CD4-positive, alpha-beta memory T cell (primary cell): ENCODE measurements at regions not wholly inside any gene's neighbourhood (a gene's known extent, or its start where the extent isn't known, plus 50 kb on each side); places are given as distances from the start of the nearest gene placed in this dataset.
"Not testable (repeated sequence)": the region's sequence is repeated elsewhere in the genome, so short reads cannot be mapped to it uniquely, and the experiment has no call there.

Source experiments
- CTCF ChIA-PET: fragments of 350-600 bp; sonication (Branson Sonifier 250); formaldehyde crosslinking; loops from one replicate; lab custom pipeline; 2021; ENCODE audit warnings: inconsistent platforms; ENCODE audit not compliant: partially characterized antibody; lab: Charles Lee
- POLR2A ChIA-PET: fragments of 350-600 bp; sonication (Branson Sonifier 250); formaldehyde crosslinking; loops from one replicate; lab custom pipeline; 2021; ENCODE audit not compliant: partially characterized antibody; lab: Charles Lee
- DNase-seq, 5 donors: peaks; one replicate each; pipeline versions ENCODE4 v3.0.0 to v3.0.0-alpha.2; 2020 to 2022; ENCODE audit warnings: mixed read lengths in 1 of 5
- H3K27ac ChIP-seq: one replicate; pipeline ENCODE4 v1.7.0; 2013; ENCODE audit warnings: low read depth, low read length
- H3K27me3 ChIP-seq: 2 replicates; pipeline ENCODE4 v1.7.0; 2013; ENCODE audit warnings: mild to moderate bottlenecking, low read length, moderate library complexity; ENCODE audit not compliant: insufficient read depth
- H3K36me3 ChIP-seq: 2 replicates; pipeline ENCODE4 v1.7.0; 2013; ENCODE audit warnings: mild to moderate bottlenecking, low read length, moderate library complexity; ENCODE audit not compliant: insufficient read depth
- H3K4me1 ChIP-seq: 2 replicates; pipeline ENCODE4 v1.7.0; 2013; ENCODE audit warnings: mild to moderate bottlenecking, low read length, moderate library complexity; ENCODE audit not compliant: insufficient read depth
- H3K4me3 ChIP-seq, 2 donors: one replicate each; pipeline ENCODE4 v1.7.0; 2013; ENCODE audit warnings: low read length in 2 of 2, mild to moderate bottlenecking in 1 of 2
- H3K9me3 ChIP-seq, 2 donors: one replicate each; pipeline ENCODE4 v1.7.0; 2013; ENCODE audit warnings: low read length in 2 of 2, control low read depth in 1 of 2; ENCODE audit not compliant: control insufficient read depth in 1 of 2
- H3K27ac Mint-ChIP-seq, 7 donors: one replicate each; pipeline ENCODE4 v1.8.0; 2020 to 2021; ENCODE audit warnings: mixed read lengths in 7 of 7, mild to moderate bottlenecking in 6 of 7, inconsistent platforms in 3 of 7, moderate library complexity in 3 of 7
- H3K27me3 Mint-ChIP-seq, 2 donors: one replicate each; pipeline ENCODE4 v1.8.0; 2020 to 2021; ENCODE audit warnings: mixed read lengths in 2 of 2
- H3K36me3 Mint-ChIP-seq, 2 donors: one replicate each; pipeline ENCODE4 v1.8.0; 2020 to 2021; ENCODE audit warnings: mixed read lengths in 2 of 2, inconsistent platforms in 1 of 2, mild to moderate bottlenecking in 1 of 2
- H3K4me1 Mint-ChIP-seq, 4 donors: one replicate each; pipeline ENCODE4 v1.8.0; 2020 to 2021; ENCODE audit warnings: mixed read lengths in 4 of 4, mild to moderate bottlenecking in 1 of 4
- H3K4me3 Mint-ChIP-seq, 8 donors: one replicate each; pipeline ENCODE4 v1.8.0; 2020 to 2021; ENCODE audit warnings: mixed read lengths in 8 of 8, mild to moderate bottlenecking in 7 of 8, moderate library complexity in 6 of 8, inconsistent platforms in 3 of 8
- H3K9me3 Mint-ChIP-seq, 8 donors: one replicate each; pipeline ENCODE4 v1.8.0; 2020 to 2021; ENCODE audit warnings: mixed read lengths in 8 of 8, mild to moderate bottlenecking in 5 of 8, inconsistent platforms in 3 of 8, moderate library complexity in 1 of 8
- intact Hi-C: fragments of 100-400 bp; cut with micrococcal nuclease; formaldehyde crosslinking; loops from one replicate; pipeline ENCODE4 v1.15.1; 2023

- no peak for DNase-seq
- H3K27ac ChIP-seq = no peak overlapping the region
- CTCF ChIA-PET = no interaction called here
- H3K4me3 Mint-ChIP-seq = no peak overlapping the region
- no peak overlapping the region for H3K27ac Mint-ChIP-seq
- H3K4me1 Mint-ChIP-seq = no peaks in the 10 kb centered on the region
- no peaks in the 10 kb centered on the region for H3K36me3 Mint-ChIP-seq
- H3K9me3 ChIP-seq = no peaks in the 10 kb centered on the region
- H3K9me3 Mint-ChIP-seq = peaks cover 0 to 1% (median 0%) of the 10 kb centered on the region in 8 donors
- no peaks in the 10 kb centered on the region for H3K27me3 ChIP-seq
- H3K4me3 ChIP-seq = no peak overlapping the region
- H3K36me3 ChIP-seq = no peaks in the 10 kb centered on the region
- POLR2A ChIA-PET = no interaction called here
- intact Hi-C loops = no loop called here
- no peaks in the 10 kb centered on the region for H3K27me3 Mint-ChIP-seq
- H3K4me1 ChIP-seq = no peaks in the 10 kb centered on the region
Measured at GRCh38 chr10:90288391-90288933, 569.4 kb downstream of the HTR7 start.

- no peaks in the 10 kb centered on the region for H3K36me3 ChIP-seq
- H3K36me3 Mint-ChIP-seq = no peaks in the 10 kb centered on the region
- H3K4me1 ChIP-seq = no peaks in the 10 kb centered on the region
- DNase-seq = no peak
- no peak overlapping the region for H3K4me3 ChIP-seq
- POLR2A ChIA-PET = no interaction called here
- H3K9me3 Mint-ChIP-seq = peaks cover 0 to 1% (median 0%) of the 10 kb centered on the region in 8 donors
- CTCF ChIA-PET = no interaction called here
- no peaks in the 10 kb centered on the region for H3K4me1 Mint-ChIP-seq
- no peaks in the 10 kb centered on the region for H3K9me3 ChIP-seq
- no peak overlapping the region for H3K27ac Mint-ChIP-seq
- H3K27ac ChIP-seq = no peak overlapping the region
- H3K27me3 ChIP-seq = no peaks in the 10 kb centered on the region
- intact Hi-C loops = no loop called here
- H3K4me3 Mint-ChIP-seq = no peak overlapping the region
- no peaks in the 10 kb centered on the region for H3K27me3 Mint-ChIP-seq
Measured at GRCh38 chr10:90289037-90289436, 568.8 kb downstream of the HTR7 start.

DNA sequence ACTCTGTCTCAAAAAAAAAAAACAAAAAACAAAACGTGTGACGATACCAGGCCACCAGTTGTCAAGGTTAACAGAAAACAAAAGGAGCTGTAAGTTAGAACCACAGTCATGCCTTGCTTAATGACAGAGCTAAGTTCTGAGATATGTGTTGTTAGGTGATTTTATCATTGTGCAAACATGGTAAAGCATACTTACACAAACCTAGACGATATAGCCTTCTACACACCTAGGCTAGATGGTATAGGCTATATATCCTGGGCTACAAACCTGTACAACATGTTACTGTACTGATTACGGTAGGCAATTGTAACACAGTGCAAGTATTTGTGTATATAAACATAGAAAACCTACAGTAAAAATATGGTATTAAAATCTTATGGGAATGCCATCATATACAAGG lies 564.2 kb downstream of the HTR7 start:
- Histone ChIP-seq H3K4me3 (no peak overlapping the region), H3K36me3 (no peaks in the 10 kb centered on the region), H3K9me3 (no peaks in the 10 kb centered on the region), H3K4me1 (no peaks in the 10 kb centered on the region), H3K27ac (no peak overlapping the region), H3K27me3 (no peaks in the 10 kb centered on the region)
- no peaks in the 10 kb centered on the region for H3K4me1 Mint-ChIP-seq
- intact Hi-C loops = no loop called here
- H3K9me3 Mint-ChIP-seq = peaks cover 0 to 3% (median 0%) of the 10 kb centered on the region in 8 donors
- ChIA-PET CTCF (no interaction called here), POLR2A (no interaction called here)
- H3K36me3 Mint-ChIP-seq = no peaks in the 10 kb centered on the region
- no peaks in the 10 kb centered on the region for H3K27me3 Mint-ChIP-seq
- H3K27ac Mint-ChIP-seq = no peak overlapping the region
- no peak for DNase-seq
- H3K4me3 Mint-ChIP-seq = no peak overlapping the region

DNA sequence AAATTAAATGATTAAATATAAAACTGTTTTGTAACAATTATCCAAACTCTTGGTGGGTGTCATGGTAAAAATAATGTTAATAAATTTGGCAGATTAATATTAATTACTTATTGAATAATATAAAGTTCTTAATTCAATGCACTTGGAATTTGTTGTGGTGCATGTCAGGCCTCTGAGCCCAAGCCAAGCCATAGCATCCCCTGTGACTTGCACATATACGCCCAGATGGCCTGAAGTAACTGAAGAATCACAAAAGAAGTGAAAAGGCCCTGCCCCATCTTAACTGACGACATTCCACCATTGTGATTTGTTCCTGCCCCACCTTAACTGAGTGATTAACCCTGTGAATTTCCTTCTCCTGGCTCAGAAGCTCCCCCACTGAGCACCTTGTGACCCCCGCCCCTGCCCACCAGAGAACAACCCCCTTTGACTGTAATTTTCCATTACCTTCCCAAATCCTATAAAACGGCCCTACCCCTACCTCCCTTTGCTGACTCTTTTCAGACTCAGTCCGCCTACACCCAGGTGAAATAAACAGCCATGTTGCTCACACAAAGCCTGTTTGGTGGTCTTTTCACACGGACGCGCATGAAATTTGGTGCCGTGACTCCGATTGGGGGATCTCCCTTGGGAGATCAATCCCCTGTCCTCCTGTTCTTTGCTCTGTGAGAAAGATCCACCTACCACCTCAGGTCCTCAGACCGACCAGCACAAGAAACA lies 562.9 kb downstream of the HTR7 start:
- H3K36me3 ChIP-seq, DNase-seq, H3K4me1 Mint-ChIP-seq, H3K36me3 Mint-ChIP-seq, CTCF ChIA-PET, H3K27me3 ChIP-seq, H3K9me3 ChIP-seq, H3K4me1 ChIP-seq, H3K4me3 Mint-ChIP-seq, H3K4me3 ChIP-seq, H3K27ac Mint-ChIP-seq, H3K27me3 Mint-ChIP-seq, POLR2A ChIA-PET, H3K9me3 Mint-ChIP-seq, H3K27ac ChIP-seq, intact Hi-C loops: not testable (repeated sequence)

DNA sequence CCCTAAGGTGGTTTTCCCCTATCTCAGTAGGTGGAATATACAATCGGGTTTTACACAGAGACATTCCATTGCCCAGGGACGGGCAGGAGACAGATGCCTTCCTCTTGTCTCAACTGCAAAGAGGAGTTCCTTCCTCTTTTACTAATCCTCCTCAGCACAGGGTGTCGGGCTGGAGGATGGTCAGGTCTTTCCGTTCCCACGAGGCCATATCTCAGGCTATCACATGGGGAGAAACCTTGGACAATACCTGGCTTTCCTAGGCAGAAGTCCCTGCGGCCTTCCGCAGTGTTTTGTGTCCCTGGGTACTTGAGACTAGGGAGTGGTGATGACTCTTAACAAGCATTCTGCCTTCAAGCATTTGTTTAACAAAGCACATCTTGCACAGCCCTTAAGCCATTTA lies 555.8 kb downstream of the HTR7 start:
- DNase-seq, H3K4me1 ChIP-seq, intact Hi-C loops, H3K4me1 Mint-ChIP-seq, H3K9me3 ChIP-seq, H3K27me3 Mint-ChIP-seq, H3K4me3 ChIP-seq, H3K27me3 ChIP-seq, H3K36me3 Mint-ChIP-seq, CTCF ChIA-PET, H3K36me3 ChIP-seq, POLR2A ChIA-PET, H3K27ac ChIP-seq, H3K4me3 Mint-ChIP-seq, H3K9me3 Mint-ChIP-seq, H3K27ac Mint-ChIP-seq: not testable (repeated sequence)

- Mint-ChIP-seq H3K27me3 (peaks cover 0 to 2% of the 10 kb centered on the region in 2 donors), H3K4me3 (no peak overlapping the region), H3K27ac (no peak overlapping the region), H3K36me3 (no peaks in the 10 kb centered on the region), H3K9me3 (peaks cover 0 to 2% (median 0%) of the 10 kb centered on the region in 8 donors), H3K4me1 (no peaks in the 10 kb centered on the region)
- Histone ChIP-seq H3K4me1 (no peaks in the 10 kb centered on the region), H3K9me3 (no peaks in the 10 kb centered on the region), H3K27me3 (no peaks in the 10 kb centered on the region), H3K36me3 (no peaks in the 10 kb centered on the region), H3K27ac (no peak overlapping the region), H3K4me3 (no peak overlapping the region)
- CTCF ChIA-PET = no interaction called here
- POLR2A ChIA-PET = no interaction called here
- intact Hi-C loops = no loop called here
- DNase-seq = no peak
Measured at GRCh38 chr10:90302758-90303481, 554.9 kb downstream of the HTR7 start.

GRCh38 chr10:90304533-90304932 lies 553.3 kb downstream of the HTR7 start:
- no peak overlapping the region for H3K27ac ChIP-seq
- H3K27ac Mint-ChIP-seq = no peak overlapping the region
- H3K27me3 ChIP-seq = no peaks in the 10 kb centered on the region
- no peak overlapping the region for H3K4me3 Mint-ChIP-seq
- H3K4me1 ChIP-seq = no peaks in the 10 kb centered on the region
- no peaks in the 10 kb centered on the region for H3K9me3 ChIP-seq
- peaks cover 0 to 2% of the 10 kb centered on the region in 2 donors for H3K27me3 Mint-ChIP-seq
- CTCF ChIA-PET = no interaction called here
- no peaks in the 10 kb centered on the region for H3K36me3 Mint-ChIP-seq
- POLR2A ChIA-PET = no interaction called here
- H3K9me3 Mint-ChIP-seq = peaks cover 0 to 3% (median 0%) of the 10 kb centered on the region in 8 donors
- H3K4me1 Mint-ChIP-seq = no peaks in the 10 kb centered on the region
- no peaks in the 10 kb centered on the region for H3K36me3 ChIP-seq
- no peak overlapping the region for H3K4me3 ChIP-seq
- DNase-seq = no peak
- intact Hi-C loops = no loop called here
